GM21717 (cell line): ENCODE measurements at regions not wholly inside any gene's neighbourhood (a gene's known extent, or its start where the extent isn't known, plus 50 kb on each side); places are given as distances from the start of the nearest gene placed in this dataset.

Source experiments
- ATAC-seq: cut with Tn5 transposase; IDR thresholded peaks from one replicate; pipeline ENCODE4 v1.9.1; 2021; ENCODE audit warnings: mild to moderate bottlenecking, moderate library complexity; ENCODE audit not compliant: unreplicated experiment

GRCh38 chr2:118791483-118791882 lies 56.0 kb downstream of the EN1 start:
- no peak for ATAC-seq

GRCh38 chr2:118786746-118787145 lies 60.7 kb downstream of the EN1 start:
- ATAC-seq, result no peak

- no peak for ATAC-seq
These were observed 62.6 kb downstream of the EN1 start for GRCh38 chr2:118784860-118785259.

GRCh38 chr2:118779362-118779761 lies 68.1 kb downstream of the EN1 start:
- no peak for ATAC-seq

GRCh38 chr2:118774458-118775133 lies 72.9 kb downstream of the EN1 start:
- ATAC-seq, result no peak

- no peak for ATAC-seq
These were observed 73.6 kb downstream of the EN1 start for GRCh38 chr2:118773826-118774225.

- ATAC-seq, result no peak
These were observed 74.8 kb downstream of the EN1 start for GRCh38 chr2:118772487-118773200.

- ATAC-seq, result no peak
These were observed 77.6 kb downstream of the EN1 start for GRCh38 chr2:118769707-118770400.

- no peak for ATAC-seq
These were observed 80.6 kb downstream of the EN1 start for GRCh38 chr2:118766871-118767270.

- ATAC-seq, result no peak
These were observed 82.6 kb downstream of the EN1 start for GRCh38 chr2:118764855-118765254.

- no peak for ATAC-seq
These were observed 83.7 kb downstream of the EN1 start for GRCh38 chr2:118763797-118764196.

GRCh38 chr2:118762290-118762689 lies 85.2 kb downstream of the EN1 start:
- no peak for ATAC-seq

GRCh38 chr2:118761771-118762170 lies 85.7 kb downstream of the EN1 start:
- no peak for ATAC-seq

- ATAC-seq, result no peak
These were observed 91.5 kb downstream of the EN1 start for GRCh38 chr2:118755901-118756300.

- no peak for ATAC-seq
These were observed 92.1 kb downstream of the EN1 start for GRCh38 chr2:118755384-118755783.

GRCh38 chr2:118752762-118753429 lies 94.6 kb downstream of the EN1 start:
- no peak for ATAC-seq

GRCh38 chr2:118750959-118751565 lies 96.4 kb downstream of the EN1 start:
- ATAC-seq, result no peak

- ATAC-seq, result no peak
These were observed 99.1 kb downstream of the EN1 start for GRCh38 chr2:118748245-118748885.

GRCh38 chr2:118747637-118748036 lies 99.8 kb downstream of the EN1 start:
- ATAC-seq, result no peak

- no peak for ATAC-seq
These were observed 100.4 kb downstream of the EN1 start for GRCh38 chr2:118747066-118747465.
